A673 (cell line): ENCODE measurements at regions not wholly inside any gene's neighbourhood (a gene's known extent, or its start where the extent isn't known, plus 50 kb on each side); places are given as distances from the start of the nearest gene placed in this dataset.

Experiments
- CTCF ChIP-seq: fragments of 300-800, 200-600 bp; sonication (generic); conservative IDR thresholded peaks from 2 replicates; pipeline ENCODE4 v1.5.1; 2017; ENCODE audit warnings: low read depth, mild to moderate bottlenecking, antibody characterized with exemption, low read length, moderate library complexity, mixed read lengths
- EZH2 ChIP-seq: fragments of 200-600 bp; sonication (generic); IDR thresholded peaks from 2 replicates; pipeline ENCODE4 v1.6.1; 2017; ENCODE audit warnings: borderline replicate concordance, low read depth, mild to moderate bottlenecking, mixed read lengths, antibody characterized with exemption, low read length; ENCODE audit not compliant: poor library complexity, severe bottlenecking

- no peak for TF ChIP-seq CTCF
- TF ChIP-seq EZH2: no peak
These were observed 143.5 kb upstream of the PLET1 start for GRCh38 chr11:112404112-112404511.
